ENCODE measurements at regions not wholly inside any gene's neighbourhood (a gene's known extent, or its start where the extent isn't known, plus 50 kb on each side); places are given as distances from the start of the nearest gene placed in this dataset.
"Not testable (repeated sequence)": the region's sequence is repeated elsewhere in the genome, so short reads cannot be mapped to it uniquely, and the experiment has no call there.

- no peak for DNase-seq (ENCODE audit: low spot score)
Measured at GRCh38 chr2:137886083-137886831, 78.0 kb upstream of the HNMT start.

GRCh38 chr2:137888845-137889244, 75.4 kb upstream of the HNMT start:
- DNase-seq (ENCODE audit: low spot score): peak; percentile 3

GRCh38 chr2:137892739-137893138, 71.5 kb upstream of the HNMT start:
- DNase-seq (ENCODE audit: low spot score): no peak

GRCh38 chr2:137893145-137893544, 71.1 kb upstream of the HNMT start:
- DNase-seq (ENCODE audit: low spot score): no peak

- no peak for DNase-seq (ENCODE audit: low spot score)
Measured at GRCh38 chr2:137896467-137896866, 67.8 kb upstream of the HNMT start.

GRCh38 chr2:137897082-137897481, 67.2 kb upstream of the HNMT start:
- DNase-seq (ENCODE audit: low spot score): no peak

GRCh38 chr2:137900421-137901141, 63.7 kb upstream of the HNMT start:
- DNase-seq (ENCODE audit: low spot score): no peak

GRCh38 chr2:137910641-137911040, 53.6 kb upstream of the HNMT start:
- DNase-seq (ENCODE audit: low spot score): peak; percentile 22

GRCh38 chr2:137912371-137912770, 51.9 kb upstream of the HNMT start:
- no peak for DNase-seq (ENCODE audit: low spot score)

- DNase-seq (ENCODE audit: low spot score): no peak
Measured at GRCh38 chr2:137913169-137913568, 51.1 kb upstream of the HNMT start.

- DNase-seq (ENCODE audit: low spot score): not testable (repeated sequence)
Measured at GRCh38 chr2:137913648-137914047, 50.6 kb upstream of the HNMT start.
